Raji (cell line): ENCODE measurements at regions not wholly inside any gene's neighbourhood (a gene's known extent, or its start where the extent isn't known, plus 50 kb on each side); places are given as distances from the start of the nearest gene placed in this dataset.

Experiments
- POLR2A ChIP-seq: IDR thresholded peaks from 2 replicates; pipeline ENCODE4 v1.6.1; 2011; ENCODE audit warnings: low read depth, low read length, control low read depth; ENCODE audit not compliant: insufficient read depth

GRCh38 chr12:89834676-89835075, 126.0 kb upstream of the ATP2B1 start:
- TF ChIP-seq POLR2A, result no peak

GRCh38 chr12:89833337-89834252, 125.0 kb upstream of the ATP2B1 start:
- TF ChIP-seq POLR2A, result no peak

DNA sequence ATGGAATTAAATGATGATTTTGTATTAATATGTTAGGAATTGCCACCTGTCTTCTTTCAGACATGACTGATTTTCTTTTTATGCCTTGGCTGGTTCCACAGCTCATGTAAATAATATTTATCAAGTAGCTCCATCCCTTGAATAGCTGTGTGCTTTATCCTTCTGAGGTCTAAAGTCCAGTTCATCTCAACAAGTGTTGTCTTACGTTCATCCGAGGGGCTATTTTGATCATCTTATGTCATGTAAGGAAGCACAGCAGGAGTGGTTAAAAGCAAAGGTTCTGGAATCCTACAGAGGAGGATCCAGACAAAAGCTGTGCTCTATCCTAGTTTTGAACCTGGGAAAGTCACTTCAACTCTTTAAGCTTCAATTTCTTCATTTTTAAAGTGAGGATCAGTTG, 123.7 kb upstream of the ATP2B1 start:
- no peak for TF ChIP-seq POLR2A

DNA sequence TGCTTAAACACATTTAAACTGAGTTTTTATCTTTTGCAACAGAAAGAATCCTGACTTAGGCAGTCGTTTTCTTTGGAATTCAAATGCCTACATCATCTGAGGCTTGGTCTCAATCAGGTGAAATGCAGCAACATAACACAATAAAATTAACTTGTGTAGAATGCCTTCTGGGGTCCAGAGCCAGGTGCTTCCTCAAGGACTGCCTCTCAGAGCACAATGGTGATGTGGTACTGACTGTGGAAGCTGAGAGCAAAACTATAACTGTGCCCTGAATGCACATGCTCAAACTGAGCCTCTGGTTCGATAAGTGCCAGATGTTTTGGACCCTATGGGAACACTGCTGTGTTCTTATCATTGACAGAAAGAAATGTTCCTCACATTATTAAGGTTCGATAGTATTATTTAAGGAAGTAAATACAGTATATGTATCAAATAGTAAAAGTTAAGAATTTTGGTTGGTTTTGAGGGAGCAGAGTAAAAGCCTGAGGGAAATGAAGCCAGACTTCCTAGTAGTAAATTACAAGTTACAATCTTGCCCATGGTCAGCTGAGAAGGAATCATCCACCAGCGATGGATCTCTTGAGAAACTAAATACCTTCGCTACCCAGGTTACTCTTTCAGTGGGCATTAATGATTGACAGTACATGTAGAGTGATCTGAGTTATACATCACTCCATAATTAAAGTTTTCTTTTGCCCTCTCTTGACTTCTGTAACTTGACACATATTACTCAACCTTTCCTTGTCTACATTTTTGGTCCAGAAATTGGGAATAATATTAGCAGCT, 122.9 kb upstream of the ATP2B1 start:
- no peak for TF ChIP-seq POLR2A

DNA sequence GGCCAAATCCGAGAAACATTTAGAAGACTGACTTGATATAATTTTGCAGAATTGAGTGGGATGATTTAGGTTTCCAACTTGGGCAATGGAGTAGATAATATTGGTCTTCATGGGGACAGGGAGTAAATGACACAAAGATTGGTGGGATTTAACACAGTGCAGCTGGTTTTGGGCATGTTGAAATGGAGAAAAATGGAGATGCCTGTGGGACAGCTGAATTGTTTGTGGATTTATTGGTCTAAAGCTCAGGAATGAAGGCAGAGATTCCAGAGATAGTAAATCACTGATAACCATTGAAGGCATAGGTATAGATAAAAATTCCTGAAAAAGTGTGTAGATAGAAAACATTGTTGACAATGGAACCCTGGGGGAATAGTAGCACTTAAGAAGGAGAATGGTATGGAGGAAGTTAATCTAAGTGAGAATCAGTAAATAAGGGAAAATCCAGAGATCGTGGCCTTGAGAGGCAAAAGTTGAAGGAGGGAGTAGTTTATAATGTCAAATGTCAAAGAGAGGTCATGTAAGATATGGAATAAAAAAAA, 120.9 kb upstream of the ATP2B1 start:
- no peak for TF ChIP-seq POLR2A

- TF ChIP-seq POLR2A, result no peak
These were observed 119.9 kb upstream of the ATP2B1 start for GRCh38 chr12:89828575-89828974.

- no peak for TF ChIP-seq POLR2A
These were observed 119.0 kb upstream of the ATP2B1 start for GRCh38 chr12:89827592-89827991.

DNA sequence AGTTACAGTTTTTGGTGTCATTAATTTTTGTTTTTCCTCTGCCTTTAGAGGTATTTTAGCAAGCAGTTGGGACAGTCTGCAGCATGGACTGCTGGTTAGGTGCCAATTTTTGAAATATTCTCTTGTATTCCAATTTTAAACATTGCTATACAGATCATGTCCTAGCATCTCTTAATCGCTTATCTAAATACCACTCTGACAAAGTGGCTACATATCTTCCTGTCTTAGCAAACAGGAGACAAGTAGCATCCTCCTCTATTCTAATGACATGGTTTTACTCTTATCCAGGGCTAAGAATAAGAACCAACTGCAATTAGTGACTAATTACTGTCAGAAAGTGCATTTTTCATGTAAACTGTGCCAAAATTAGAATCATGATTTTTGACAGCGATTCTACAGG, 117.8 kb upstream of the ATP2B1 start:
- no peak for TF ChIP-seq POLR2A

DNA sequence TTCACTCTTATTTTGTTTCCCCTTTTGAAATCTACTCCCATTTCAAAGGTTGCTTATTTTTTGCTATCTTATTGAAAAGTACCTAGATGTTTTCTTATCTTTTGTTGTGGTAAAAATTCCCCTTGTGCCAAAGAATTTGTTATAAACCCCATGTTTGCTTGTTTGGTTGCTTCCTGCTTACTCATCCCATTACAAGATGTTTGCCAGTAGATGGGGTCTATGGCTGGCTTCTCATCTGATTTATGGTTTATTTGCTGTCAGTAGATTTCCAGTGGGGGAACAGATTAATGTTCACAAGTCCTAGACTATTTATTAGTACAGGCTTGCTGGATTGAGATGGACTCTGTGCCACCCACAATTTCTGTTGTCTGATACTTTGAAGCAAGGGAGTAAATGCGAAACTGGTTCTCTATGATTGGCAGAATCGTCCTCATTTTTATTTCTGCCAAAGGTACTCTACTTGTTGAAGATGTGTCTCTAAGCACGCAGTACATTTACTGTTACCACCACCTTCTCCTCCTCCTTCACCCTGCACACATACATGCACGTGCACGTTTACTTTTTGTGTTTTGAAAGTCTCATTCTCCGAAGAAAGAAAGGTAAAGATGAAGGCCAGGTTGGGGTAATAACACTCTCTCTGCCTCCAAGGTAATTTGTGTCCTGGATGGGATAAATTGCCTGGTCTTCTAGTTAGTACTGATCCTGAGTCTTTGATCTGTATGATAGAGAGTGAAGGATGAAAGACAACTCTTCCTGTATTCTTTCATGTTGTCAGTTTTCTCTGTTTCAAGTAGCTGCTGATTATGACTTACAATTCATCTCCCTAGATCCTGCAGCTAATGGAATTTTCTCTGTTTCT, 117.2 kb upstream of the ATP2B1 start:
- no peak for TF ChIP-seq POLR2A

DNA sequence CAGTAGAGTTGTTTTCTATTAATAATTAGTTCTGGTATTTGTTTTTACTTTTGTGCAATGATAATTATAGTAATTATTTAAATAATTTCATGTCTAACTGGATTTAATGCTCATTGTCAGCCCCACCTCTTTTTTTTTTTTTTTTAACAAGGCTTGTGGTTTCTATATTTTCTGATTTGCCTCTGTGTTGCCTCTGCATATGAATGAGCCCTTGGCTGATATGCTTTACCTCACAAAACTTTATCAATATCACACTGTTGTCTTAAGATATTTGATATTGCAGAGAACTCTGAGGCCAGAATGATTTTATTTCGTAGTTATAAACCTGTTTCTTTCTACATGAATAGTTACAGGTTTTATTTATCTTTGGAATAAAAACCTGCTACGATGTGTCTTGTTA, 116.2 kb upstream of the ATP2B1 start:
- no peak for TF ChIP-seq POLR2A

- TF ChIP-seq POLR2A, result no peak
These were observed 113.3 kb upstream of the ATP2B1 start for GRCh38 chr12:89821896-89822295.

DNA sequence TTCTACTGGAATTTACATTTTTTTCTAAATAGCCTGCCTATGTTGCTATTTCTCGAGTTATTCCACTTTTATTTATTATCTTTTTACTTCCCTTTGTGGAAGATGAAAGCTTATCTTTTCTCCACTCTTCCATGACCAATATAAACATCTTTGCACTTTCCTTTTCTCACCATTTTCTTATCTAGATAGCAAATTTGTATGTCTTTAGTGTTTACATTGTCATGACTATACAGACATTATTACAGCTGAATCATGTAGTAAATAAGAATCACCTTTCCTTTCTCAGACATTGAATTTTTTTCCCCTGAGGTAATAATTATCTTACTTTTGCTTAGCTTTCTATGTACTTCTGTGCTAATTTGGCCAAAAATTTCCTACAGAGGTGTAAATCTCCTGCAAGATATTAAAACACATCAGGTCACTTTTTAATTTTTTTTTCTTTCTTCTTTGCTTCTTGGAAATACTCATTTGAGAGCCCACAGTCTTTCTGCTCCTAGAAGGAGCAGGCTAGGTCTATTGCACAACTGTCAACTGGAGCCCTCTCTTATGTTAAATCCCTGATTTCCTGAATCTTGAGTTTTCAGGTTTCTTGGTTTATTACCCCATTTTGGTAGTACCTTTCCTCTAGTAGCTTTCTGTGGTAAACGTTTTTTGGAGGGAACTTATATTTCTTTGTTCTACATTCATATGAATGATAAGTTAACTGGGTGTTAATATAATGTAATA, 109.0 kb upstream of the ATP2B1 start:
- TF ChIP-seq POLR2A, result no peak

- no peak for TF ChIP-seq POLR2A
These were observed 106.6 kb upstream of the ATP2B1 start for GRCh38 chr12:89815225-89815624.

GRCh38 chr12:89803412-89803811, 94.8 kb upstream of the ATP2B1 start:
- no peak for TF ChIP-seq POLR2A
